Sigmoid colon (tissue), 6 donors: ENCODE measurements at regions not wholly inside any gene's neighbourhood (a gene's known extent, or its start where the extent isn't known, plus 50 kb on each side); places are given as distances from the start of the nearest gene placed in this dataset.
A peak's percentile ranks its signal among the peaks of the same experiment; 100 is the strongest.

Source experiments
- DNase-seq: peaks from one replicate; pipeline ENCODE4 v3.0.0-alpha.2; 2019
- H3K27ac ChIP-seq, 4 donors: fragments of 200-600 bp; sonication (generic); one replicate each; pipeline ENCODE4 v1.5.1; 2016 to 2019; ENCODE audit warnings: mild to moderate bottlenecking in 1 of 4
- H3K27me3 ChIP-seq, 3 donors: fragments of 200-600 bp; sonication (generic); one replicate each; pipeline ENCODE4 v1.5.1; 2019; ENCODE audit warnings: mild to moderate bottlenecking in 1 of 3
- H3K36me3 ChIP-seq, 4 donors: fragments of 200-600 bp; sonication (generic); one replicate each; pipeline ENCODE4 v1.5.1; 2016 to 2019
- H3K4me1 ChIP-seq, 4 donors: fragments of 200-600 bp; sonication (generic); one replicate each; pipeline ENCODE4 v1.5.1; 2017 to 2019
- H3K4me3 ChIP-seq, 4 donors: fragments of 200-600 bp; sonication (generic); one replicate each; pipeline ENCODE4 v1.5.1; 2017 to 2019; ENCODE audit warnings: mild to moderate bottlenecking in 2 of 4, moderate library complexity in 1 of 4
- H3K9me3 ChIP-seq, 4 donors: fragments of 200-600 bp in 3 of 4; sonication (generic) in 3 of 4; one replicate each; pipeline versions ENCODE4 v1.5.1 to v1.6.1; 2013 to 2019
- CTCF ChIP-seq, 4 experiments: fragments of 450-650 bp in 3 of 4; fragments of 200-600 bp in 1 of 4; IDR thresholded peaks; one replicate each; pipeline ENCODE4 v1.5.1; 2016 to 2019; ENCODE audit warnings: antibody characterized with exemption in 4 of 4, mild to moderate bottlenecking in 3 of 4, moderate library complexity in 2 of 4
- EP300 ChIP-seq, 4 donors: sonication (generic); formaldehyde crosslinking; IDR thresholded peaks; one replicate each; pipeline ENCODE4 v1.6.1; 2017; ENCODE audit warnings: antibody characterized with exemption in 4 of 4
- POLR2A ChIP-seq, 2 donors: fragments of 450-650 bp; IDR thresholded peaks; one replicate each; pipeline ENCODE4 v1.6.1; 2016; ENCODE audit warnings: antibody characterized with exemption in 2 of 2, mild to moderate bottlenecking in 2 of 2, moderate library complexity in 2 of 2
- POLR2AphosphoS5 ChIP-seq, 4 donors: sonication (generic); formaldehyde crosslinking; IDR thresholded peaks; one replicate each; pipeline ENCODE4 v1.6.1; 2017; ENCODE audit warnings: antibody characterized with exemption in 4 of 4
- WGBS, 2 donors: extraction: QIAGEN DNeasy Blood & Tissue Kit; methylation state at CpG; one replicate each; pipeline ENCODE4 v1.1.7; 2013; 5-methylcytosine and 5-hydroxymethylcytosine counted together
- intact Hi-C: fragments of 100-400 bp; cut with DNase I; formaldehyde crosslinking; loops from one replicate; pipeline ENCODE4 v1.15.1; 2023
- donor health status: healthy with polysubstance abuse.
- donor health status: healthy.

DNA sequence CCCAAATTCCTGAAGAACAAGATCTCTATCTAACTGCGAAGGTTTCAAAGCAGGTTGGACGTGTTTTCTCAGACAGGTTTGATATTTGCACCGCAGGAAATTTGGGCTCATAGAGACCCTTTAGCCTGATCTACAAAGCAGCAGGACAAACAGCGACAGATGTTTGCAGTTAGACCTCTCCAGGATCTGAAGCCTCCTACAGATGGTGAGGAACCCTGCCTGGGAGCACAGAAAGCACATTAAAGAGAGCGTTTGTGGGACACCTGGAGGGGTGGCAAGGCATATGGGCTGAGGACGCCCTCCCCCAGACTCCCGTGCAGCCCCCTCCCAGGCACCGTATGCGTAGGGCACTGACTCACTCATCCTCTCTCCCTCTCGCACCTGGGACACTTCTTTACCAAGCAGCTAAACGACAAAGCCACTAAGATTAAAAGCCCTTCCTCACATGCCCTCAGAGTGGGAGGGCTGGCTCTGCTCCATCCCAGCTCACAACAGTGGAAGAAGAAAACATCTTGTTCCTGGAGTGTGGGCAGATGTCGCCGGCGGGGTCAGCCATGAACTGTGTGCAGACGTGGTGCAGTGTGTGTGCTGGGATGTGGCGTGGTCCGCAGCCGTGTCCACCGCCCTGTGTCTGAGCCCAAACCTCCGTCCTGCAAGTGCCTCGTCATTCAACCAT, 249.7 kb upstream of the AFDN start:
- no peaks in the 10 kb centered on the region for H3K36me3 ChIP-seq
- intact Hi-C loops = no loop called here
- TF ChIP-seq EP300 (IDR thresholded peaks at IDR 0.05) (no peak), POLR2A (IDR thresholded peaks at IDR 0.05) (no peak), CTCF (IDR thresholded peaks at IDR 0.05) (no peak), POLR2AphosphoS5 (IDR thresholded peaks at IDR 0.05) (no peak)
- 87% methylated on average over 21 of the region's 21 CpGs for WGBS, 2 donors
- H3K9me3 ChIP-seq = no peaks in the 10 kb centered on the region
- H3K4me1 ChIP-seq = peaks cover 0 to 21% (median 16%) of the 10 kb centered on the region in 4 donors
- H3K4me3 ChIP-seq = no peak overlapping the region
- H3K27me3 ChIP-seq = no peaks in the 10 kb centered on the region
- DNase-seq = peak; percentile 49
- no peak overlapping the region for H3K27ac ChIP-seq

- no peaks in the 10 kb centered on the region for H3K27me3 ChIP-seq
- TF ChIP-seq CTCF (IDR thresholded peaks at IDR 0.05) = no peak
- no peak for TF ChIP-seq EP300 (IDR thresholded peaks at IDR 0.05)
- no peak for TF ChIP-seq POLR2A (IDR thresholded peaks at IDR 0.05)
- TF ChIP-seq POLR2AphosphoS5 (IDR thresholded peaks at IDR 0.05) = no peak
- H3K9me3 ChIP-seq = peaks cover 0 to 4% (median 0%) of the 10 kb centered on the region in 4 donors
- no peaks in the 10 kb centered on the region for H3K36me3 ChIP-seq
- intact Hi-C loops = no loop called here
- DNase-seq = peak; percentile 52
- no peak overlapping the region for H3K27ac ChIP-seq
- no peak overlapping the region for H3K4me3 ChIP-seq
- WGBS, 2 donors = 82 to 83% methylated on average over 13 of the region's 13 CpGs
- H3K4me1 ChIP-seq = peaks cover 0 to 14% (median 12%) of the 10 kb centered on the region in 4 donors
These were observed 248.8 kb upstream of the AFDN start for GRCh38 chr6:167577891-167578361.

DNA sequence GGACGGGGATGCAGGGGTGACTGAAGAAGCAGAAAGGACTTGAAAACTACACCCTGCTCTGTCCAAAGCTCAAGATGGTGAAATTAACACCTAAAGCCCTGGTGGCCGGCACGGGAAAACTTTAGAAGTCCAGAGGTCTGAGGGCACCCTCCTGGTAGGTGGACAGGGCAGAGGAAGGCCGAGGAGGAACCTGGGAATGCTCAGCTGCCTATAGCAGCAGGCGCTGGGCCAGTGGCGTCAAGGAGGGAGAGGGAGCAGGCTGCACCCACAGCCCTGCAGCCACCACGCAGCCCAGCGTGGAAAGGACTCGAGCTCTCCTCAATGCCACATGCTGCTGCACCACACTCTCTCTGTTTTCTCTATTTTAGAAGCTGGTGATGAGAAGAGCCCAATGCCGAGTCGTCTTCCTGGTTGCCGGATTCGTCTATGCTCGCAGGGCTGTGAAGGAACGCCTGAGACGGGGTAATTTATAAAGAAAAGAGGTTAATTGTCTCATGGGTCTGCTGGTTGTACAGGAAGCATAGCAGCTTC, 248.3 kb upstream of the AFDN start:
- intact Hi-C loops = no loop called here
- Histone ChIP-seq H3K4me3 (no peak overlapping the region), H3K4me1 (peaks cover 0 to 8% (median 7%) of the 10 kb centered on the region in 4 donors), H3K9me3 (peaks cover 0 to 9% (median 0%) of the 10 kb centered on the region in 4 donors), H3K36me3 (no peaks in the 10 kb centered on the region), H3K27ac (no peak overlapping the region), H3K27me3 (no peaks in the 10 kb centered on the region)
- TF ChIP-seq CTCF (IDR thresholded peaks at IDR 0.05) (no peak), POLR2A (IDR thresholded peaks at IDR 0.05) (no peak), EP300 (IDR thresholded peaks at IDR 0.05) (no peak), POLR2AphosphoS5 (IDR thresholded peaks at IDR 0.05) (no peak)
- 93 to 94% methylated on average over 16 of the region's 16 CpGs for WGBS, 2 donors
- DNase-seq = peak; percentile 44

- no peak overlapping the region for H3K4me3 ChIP-seq
- WGBS, 2 donors = 77 to 80% methylated on average over 9 of the region's 9 CpGs
These were observed 246.7 kb upstream of the AFDN start for GRCh38 chr6:167579806-167580618.

More at GRCh38 chr6:167579806-167580618, 246.7 kb upstream of the AFDN start:
- Histone ChIP-seq H3K27ac (no peak overlapping the region), H3K9me3 (peaks cover 0 to 13% (median 0%) of the 10 kb centered on the region in 4 donors), H3K27me3 (no peaks in the 10 kb centered on the region), H3K36me3 (no peaks in the 10 kb centered on the region), H3K4me1 (no peaks in the 10 kb centered on the region)
- DNase-seq = no peak
- TF ChIP-seq POLR2A (IDR thresholded peaks at IDR 0.05) = no peak
- TF ChIP-seq CTCF (IDR thresholded peaks at IDR 0.05) = no peak
- no peak for TF ChIP-seq EP300 (IDR thresholded peaks at IDR 0.05)
- no peak for TF ChIP-seq POLR2AphosphoS5 (IDR thresholded peaks at IDR 0.05)
- intact Hi-C loops = no loop called here
